HG02588 (cell line): ENCODE measurements at regions not wholly inside any gene's neighbourhood (a gene's known extent, or its start where the extent isn't known, plus 50 kb on each side); places are given as distances from the start of the nearest gene placed in this dataset.

Experiments
- ATAC-seq: cut with Tn5 transposase; IDR thresholded peaks from one replicate; pipeline ENCODE4 v1.9.1; 2021; ENCODE audit warnings: mild to moderate bottlenecking, moderate library complexity; ENCODE audit not compliant: unreplicated experiment

- ATAC-seq, result no peak
Observed at GRCh38 chr6:156725712-156726111, 51.5 kb upstream of the ARID1B start.

- ATAC-seq, result peak; percentile 37
Observed at GRCh38 chr6:156720691-156721685, 56.2 kb upstream of the ARID1B start.

- peak; percentile 86 for ATAC-seq
Observed at GRCh38 chr6:156719720-156720563, 57.2 kb upstream of the ARID1B start.

GRCh38 chr6:156719395-156719719 is 57.8 kb upstream of the ARID1B start:
- no peak for ATAC-seq

- ATAC-seq, result no peak
Observed at GRCh38 chr6:156718647-156719394, 58.4 kb upstream of the ARID1B start.

GRCh38 chr6:156717542-156717941 is 59.6 kb upstream of the ARID1B start:
- ATAC-seq, result no peak

- ATAC-seq, result no peak
Observed at GRCh38 chr6:156715839-156716238, 61.3 kb upstream of the ARID1B start.

GRCh38 chr6:156713548-156713947 is 63.6 kb upstream of the ARID1B start:
- no peak for ATAC-seq

GRCh38 chr6:156710479-156710878 is 66.7 kb upstream of the ARID1B start:
- no peak for ATAC-seq

- ATAC-seq, result no peak
Observed at GRCh38 chr6:156707818-156708217, 69.4 kb upstream of the ARID1B start.

- no peak for ATAC-seq
Observed at GRCh38 chr6:156703719-156704118, 73.5 kb upstream of the ARID1B start.

GRCh38 chr6:156701966-156702365 is 75.2 kb upstream of the ARID1B start:
- no peak for ATAC-seq

- ATAC-seq, result no peak
Observed at GRCh38 chr6:156700440-156701057, 76.6 kb upstream of the ARID1B start.

GRCh38 chr6:156699935-156700334 is 77.2 kb upstream of the ARID1B start:
- no peak for ATAC-seq

- peak; percentile 42 for ATAC-seq
Observed at GRCh38 chr6:156699017-156699421, 78.2 kb upstream of the ARID1B start.

GRCh38 chr6:156698239-156699016 is 78.8 kb upstream of the ARID1B start:
- peak; percentile 82 for ATAC-seq

GRCh38 chr6:156697225-156697830 is 79.8 kb upstream of the ARID1B start:
- peak; percentile 29 for ATAC-seq

- ATAC-seq, result no peak
Observed at GRCh38 chr6:156695742-156696141, 81.4 kb upstream of the ARID1B start.

- ATAC-seq, result no peak
Observed at GRCh38 chr6:156694679-156695078, 82.5 kb upstream of the ARID1B start.
